Kidney epithelial cell (primary cell): ENCODE measurements at regions not wholly inside any gene's neighbourhood (a gene's known extent, or its start where the extent isn't known, plus 50 kb on each side); places are given as distances from the start of the nearest gene placed in this dataset.

Experiments used
- DNase-seq: peaks from one replicate; pipeline ENCODE4 v3.0.0-alpha.2; 2010; ENCODE audit warnings: low read depth
- H3K27me3 ChIP-seq: 2 replicates; pipeline ENCODE4 v1.6.0; 2011; ENCODE audit warnings: low read length; ENCODE audit not compliant: control insufficient read depth, insufficient read depth
- H3K36me3 ChIP-seq: 2 replicates; pipeline ENCODE4 v1.5.1; 2011; ENCODE audit warnings: low read length; ENCODE audit not compliant: control insufficient read depth, insufficient read depth
- H3K4me3 ChIP-seq: 2 replicates; pipeline ENCODE4 v1.5.1; 2011; ENCODE audit warnings: low read depth, mild to moderate bottlenecking, control low read depth, low read length
- TF ChIP-seq, protein P1 (sequence below): IDR thresholded peaks from 2 replicates; pipeline ENCODE4 v1.5.1; 2011; ENCODE audit warnings: mild to moderate bottlenecking, moderate library complexity, low read length, control low read depth, inconsistent platforms; ENCODE audit not compliant: insufficient read depth, poor library complexity, severe bottlenecking

DNA sequence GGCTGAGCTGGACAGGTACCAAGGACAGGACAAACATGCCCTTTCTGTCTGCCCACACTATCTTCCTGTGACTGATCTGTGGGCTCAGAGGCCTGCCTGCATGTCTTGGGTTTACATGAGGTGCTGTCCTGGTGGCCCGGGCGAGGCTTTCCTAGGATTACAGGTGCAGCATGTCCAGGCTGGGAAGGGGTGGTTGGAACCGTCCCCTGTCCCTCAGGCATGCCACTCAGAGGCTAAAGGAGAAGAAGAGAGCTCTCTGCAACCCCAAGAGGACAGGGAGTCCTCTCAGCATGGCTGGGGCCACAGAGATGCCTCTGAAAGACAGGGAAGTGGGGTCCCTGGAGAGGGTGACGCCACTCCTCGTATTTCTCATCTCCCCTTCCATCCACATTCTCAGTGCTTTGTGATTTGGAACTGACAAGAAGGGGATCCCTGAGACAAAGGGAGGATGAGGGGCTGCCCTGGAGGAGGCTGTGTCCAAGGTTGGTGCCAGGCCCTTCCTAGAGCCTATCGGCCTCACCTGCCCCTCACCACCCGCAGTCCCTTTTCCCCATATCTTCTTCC lies 64.6 kb upstream of the LMO1 start:
- H3K27me3 ChIP-seq, result no peaks in the 10 kb centered on the region
- no peak for DNase-seq
- no peaks in the 10 kb centered on the region for H3K36me3 ChIP-seq
- TF ChIP-seq, protein P1, sequence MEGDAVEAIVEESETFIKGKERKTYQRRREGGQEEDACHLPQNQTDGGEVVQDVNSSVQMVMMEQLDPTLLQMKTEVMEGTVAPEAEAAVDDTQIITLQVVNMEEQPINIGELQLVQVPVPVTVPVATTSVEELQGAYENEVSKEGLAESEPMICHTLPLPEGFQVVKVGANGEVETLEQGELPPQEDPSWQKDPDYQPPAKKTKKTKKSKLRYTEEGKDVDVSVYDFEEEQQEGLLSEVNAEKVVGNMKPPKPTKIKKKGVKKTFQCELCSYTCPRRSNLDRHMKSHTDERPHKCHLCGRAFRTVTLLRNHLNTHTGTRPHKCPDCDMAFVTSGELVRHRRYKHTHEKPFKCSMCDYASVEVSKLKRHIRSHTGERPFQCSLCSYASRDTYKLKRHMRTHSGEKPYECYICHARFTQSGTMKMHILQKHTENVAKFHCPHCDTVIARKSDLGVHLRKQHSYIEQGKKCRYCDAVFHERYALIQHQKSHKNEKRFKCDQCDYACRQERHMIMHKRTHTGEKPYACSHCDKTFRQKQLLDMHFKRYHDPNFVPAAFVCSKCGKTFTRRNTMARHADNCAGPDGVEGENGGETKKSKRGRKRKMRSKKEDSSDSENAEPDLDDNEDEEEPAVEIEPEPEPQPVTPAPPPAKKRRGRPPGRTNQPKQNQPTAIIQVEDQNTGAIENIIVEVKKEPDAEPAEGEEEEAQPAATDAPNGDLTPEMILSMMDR, result no peak
- no peak overlapping the region for H3K4me3 ChIP-seq

DNA sequence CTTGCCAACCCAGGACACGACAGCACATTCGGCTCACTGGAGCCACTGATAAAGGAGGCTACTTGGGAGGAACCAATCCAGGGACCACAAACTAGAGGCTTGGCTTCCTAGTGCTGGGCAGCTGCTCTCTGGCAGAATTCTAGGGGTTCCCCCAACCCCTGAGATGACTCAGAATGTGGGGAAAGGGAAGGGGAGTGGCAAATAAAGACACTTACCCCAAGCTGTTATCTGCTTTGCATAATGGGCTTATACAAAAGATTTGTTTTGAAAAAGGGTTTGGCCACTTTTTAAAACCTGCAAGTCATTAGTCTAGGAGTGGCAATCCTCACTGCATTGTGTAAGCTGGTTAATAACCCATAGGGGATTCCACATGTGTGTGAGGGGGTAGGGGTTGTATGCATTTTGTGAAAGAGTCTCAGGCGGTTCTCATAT lies 64.1 kb upstream of the LMO1 start:
- no peaks in the 10 kb centered on the region for H3K27me3 ChIP-seq
- DNase-seq, result no peak
- no peak overlapping the region for H3K4me3 ChIP-seq
- H3K36me3 ChIP-seq, result no peaks in the 10 kb centered on the region
- TF ChIP-seq, protein P1, result no peak

DNA sequence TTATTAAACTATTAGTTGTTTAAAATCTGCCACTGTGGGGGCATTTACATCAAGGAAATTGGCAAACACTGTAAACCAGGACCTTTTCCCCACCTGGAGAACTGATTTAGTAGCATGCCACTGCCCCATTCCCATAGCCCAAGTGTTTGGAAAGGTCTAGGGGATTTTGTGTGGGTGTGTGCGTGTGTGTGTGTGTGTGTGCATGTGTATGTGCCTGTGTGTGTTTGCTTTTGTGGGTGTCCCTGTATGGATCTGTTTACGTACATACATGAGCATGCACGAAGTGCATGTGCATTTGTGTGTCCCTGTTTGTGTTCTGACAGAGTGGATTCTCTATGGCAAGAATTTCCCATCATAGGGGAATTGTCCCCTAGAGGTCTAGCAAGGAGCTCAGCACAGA lies 62.7 kb upstream of the LMO1 start:
- no peak for DNase-seq
- no peak overlapping the region for H3K4me3 ChIP-seq
- TF ChIP-seq, protein P1, result no peak
- H3K36me3 ChIP-seq, result no peaks in the 10 kb centered on the region
- no peaks in the 10 kb centered on the region for H3K27me3 ChIP-seq

DNA sequence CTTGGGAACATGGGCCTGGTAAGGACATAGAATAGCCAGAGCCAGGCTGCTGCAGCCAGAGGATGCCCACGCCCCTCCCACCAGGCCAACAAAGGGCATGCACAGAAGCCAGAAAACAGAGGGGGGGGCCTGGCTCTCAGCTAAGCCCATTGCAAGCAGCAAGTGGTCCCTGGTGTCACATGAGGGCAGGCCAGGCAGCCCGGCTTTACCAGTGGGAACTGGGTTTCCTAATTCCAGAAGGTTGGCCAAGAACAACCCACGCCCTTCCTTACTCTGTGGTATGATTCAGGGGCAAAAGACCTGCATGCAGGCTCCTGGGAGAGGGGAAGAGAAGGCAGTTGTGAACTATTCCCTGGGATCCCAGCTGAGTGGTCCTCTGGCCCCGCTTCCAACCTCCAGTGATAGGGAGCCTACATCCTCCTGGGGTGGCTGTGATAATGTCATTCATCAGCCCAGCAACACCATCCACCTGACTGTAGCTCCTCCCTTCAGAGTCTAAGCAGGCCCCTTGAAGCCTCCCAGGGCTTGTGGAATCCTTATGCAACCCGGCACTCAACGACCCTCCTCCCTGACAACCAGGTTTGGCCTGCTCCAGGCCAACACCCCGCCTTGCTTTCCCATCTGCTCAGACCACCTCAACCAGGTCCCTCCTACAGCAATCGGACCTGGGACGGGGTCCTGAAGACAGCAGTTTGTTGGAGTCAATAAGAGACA lies 62.1 kb upstream of the LMO1 start:
- Histone ChIP-seq H3K27me3 (no peaks in the 10 kb centered on the region), H3K4me3 (no peak overlapping the region), H3K36me3 (no peaks in the 10 kb centered on the region)
- TF ChIP-seq, protein P1, result no peak
- no peak for DNase-seq

DNA sequence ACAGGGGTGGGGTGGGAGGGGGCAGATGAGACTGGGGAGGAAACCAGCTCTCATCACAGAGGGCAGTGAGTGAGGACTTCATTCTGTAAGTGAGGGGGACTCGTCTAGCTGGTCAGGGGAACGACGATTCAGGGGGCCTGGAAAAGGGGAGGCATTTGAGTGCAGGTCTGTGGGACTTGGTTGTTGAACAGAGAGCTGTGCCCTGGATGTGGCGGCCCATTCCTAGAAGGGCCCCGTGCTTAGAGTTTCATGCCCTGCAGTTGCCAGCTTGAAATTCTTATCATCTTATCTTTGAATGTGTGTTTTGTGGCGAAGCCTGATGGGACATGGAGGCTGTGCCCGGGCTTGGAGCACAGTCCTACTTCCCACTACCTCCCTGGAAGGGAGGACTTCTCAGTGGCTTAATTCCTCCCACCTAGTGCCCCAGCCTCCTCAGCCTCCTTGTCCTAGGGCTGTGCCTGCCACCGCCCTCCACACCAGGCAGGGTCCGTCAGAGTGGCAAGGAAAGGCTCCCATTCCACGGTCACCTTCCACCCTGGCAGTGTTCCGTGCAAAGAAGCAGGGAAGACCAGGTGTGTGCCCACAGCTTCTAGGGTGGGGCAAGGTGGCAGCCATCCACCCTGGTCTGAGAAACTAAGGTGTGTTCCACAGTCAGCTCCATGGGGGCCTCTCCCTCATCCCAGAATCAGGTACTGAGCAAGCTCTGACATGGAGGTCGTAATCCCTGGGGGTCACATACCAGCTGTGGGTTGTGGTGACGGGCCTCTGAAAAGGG lies 59.7 kb upstream of the LMO1 start:
- H3K27me3 ChIP-seq, result peaks cover 5% of the 10 kb centered on the region
- H3K36me3 ChIP-seq, result no peaks in the 10 kb centered on the region
- no peak for DNase-seq
- TF ChIP-seq, protein P1, result no peak
- H3K4me3 ChIP-seq, result no peak overlapping the region

DNA sequence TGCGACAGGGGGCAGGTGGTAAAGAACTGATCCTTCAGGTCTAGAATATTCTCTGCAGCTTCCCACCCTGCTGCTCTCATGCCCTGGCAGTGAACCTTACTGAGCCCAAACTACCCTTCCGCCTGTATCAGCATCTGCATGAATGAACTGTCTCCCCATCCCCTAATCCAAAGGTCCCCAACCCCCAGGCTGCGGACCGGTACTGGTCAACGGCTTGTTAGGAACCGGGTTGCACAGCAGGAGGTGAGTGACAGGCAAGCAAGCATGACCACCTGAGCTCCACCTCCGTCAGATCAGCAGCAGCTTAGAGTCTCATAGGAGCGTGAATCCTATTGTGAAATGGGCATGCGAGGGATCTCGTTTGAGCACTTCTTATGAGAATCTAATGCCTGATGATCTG lies 58.2 kb upstream of the LMO1 start:
- Histone ChIP-seq H3K27me3 (peaks cover 5% of the 10 kb centered on the region), H3K4me3 (no peak overlapping the region), H3K36me3 (no peaks in the 10 kb centered on the region)
- TF ChIP-seq, protein P1, result no peak
- no peak for DNase-seq
